HFFc6 (cell line): ENCODE measurements at regions not wholly inside any gene's neighbourhood (a gene's known extent, or its start where the extent isn't known, plus 50 kb on each side); places are given as distances from the start of the nearest gene placed in this dataset.

Source experiments
- DNase-seq: peaks from one replicate; pipeline ENCODE4 v3.0.0-alpha.2; 2018
- H3K27ac Mint-ChIP-seq: 2 replicates; pipeline ENCODE4 v1.8.0; 2020; ENCODE audit warnings: mild to moderate bottlenecking, mixed read lengths
- H3K27me3 Mint-ChIP-seq: 2 replicates; pipeline ENCODE4 v1.8.0; 2021; ENCODE audit warnings: mild to moderate bottlenecking, moderate library complexity, mixed read lengths; ENCODE audit not compliant: insufficient read depth
- H3K36me3 Mint-ChIP-seq: 2 replicates; pipeline ENCODE4 v1.8.0; 2021; ENCODE audit warnings: low read depth, mixed read lengths
- H3K4me1 Mint-ChIP-seq: 2 replicates; pipeline ENCODE4 v1.8.0; 2020; ENCODE audit warnings: low read depth, mixed read lengths
- H3K4me3 Mint-ChIP-seq: 2 replicates; pipeline ENCODE4 v1.8.0; 2020; ENCODE audit warnings: mild to moderate bottlenecking, moderate library complexity, mixed read lengths
- H3K9me3 Mint-ChIP-seq: 2 replicates; pipeline ENCODE4 v1.8.0; 2020; ENCODE audit warnings: mild to moderate bottlenecking, mixed read lengths
- CTCF ChIP-seq: fragments of 200-600 bp; sonication (generic); IDR thresholded peaks from 2 replicates; pipeline ENCODE4 v1.5.0; 2021; ENCODE audit warnings: antibody characterized with exemption, mild to moderate bottlenecking

- no peaks in the 10 kb centered on the region for H3K27me3 Mint-ChIP-seq
- H3K27ac Mint-ChIP-seq: no peak overlapping the region
- H3K36me3 Mint-ChIP-seq: no peaks in the 10 kb centered on the region
- no peak for TF ChIP-seq CTCF
- no peak for DNase-seq
- H3K4me3 Mint-ChIP-seq: no peak overlapping the region
- peaks cover 7% of the 10 kb centered on the region; the same call in 1 of the 2 replicates for H3K9me3 Mint-ChIP-seq
- H3K4me1 Mint-ChIP-seq: no peaks in the 10 kb centered on the region
These were observed 231.5 kb upstream of the FMR1 start for GRCh38 chrX:147680251-147680650.

- no peak overlapping the region for H3K27ac Mint-ChIP-seq
- no peak for TF ChIP-seq CTCF
- no peaks in the 10 kb centered on the region for H3K36me3 Mint-ChIP-seq
- DNase-seq: no peak
- no peaks in the 10 kb centered on the region for H3K27me3 Mint-ChIP-seq
- no peak overlapping the region for H3K4me3 Mint-ChIP-seq
- H3K4me1 Mint-ChIP-seq: no peaks in the 10 kb centered on the region
- peaks cover 20% of the 10 kb centered on the region for H3K9me3 Mint-ChIP-seq
These were observed 218.2 kb upstream of the FMR1 start for GRCh38 chrX:147693511-147693910.

GRCh38 chrX:147699061-147699460 is 212.7 kb upstream of the FMR1 start:
- no peaks in the 10 kb centered on the region for H3K27me3 Mint-ChIP-seq

GRCh38 chrX:147710301-147710700 is 201.4 kb upstream of the FMR1 start:
- Mint-ChIP-seq H3K27me3 (no peaks in the 10 kb centered on the region), H3K36me3 (no peaks in the 10 kb centered on the region), H3K9me3 (no peaks in the 10 kb centered on the region), H3K4me1 (no peaks in the 10 kb centered on the region), H3K4me3 (no peak overlapping the region), H3K27ac (no peak overlapping the region)
- DNase-seq: no peak
- no peak for TF ChIP-seq CTCF

More at GRCh38 chrX:147699061-147699460, 212.7 kb upstream of the FMR1 start:
- Mint-ChIP-seq H3K9me3 (peaks cover 14% of the 10 kb centered on the region; the same call in 1 of the 2 replicates), H3K27ac (no peak overlapping the region), H3K4me1 (no peaks in the 10 kb centered on the region), H3K36me3 (no peaks in the 10 kb centered on the region), H3K4me3 (no peak overlapping the region)
- no peak for DNase-seq
- TF ChIP-seq CTCF: no peak

GRCh38 chrX:147733369-147733768 is 178.3 kb upstream of the FMR1 start:
- H3K36me3 Mint-ChIP-seq: no peaks in the 10 kb centered on the region
- no peaks in the 10 kb centered on the region for H3K27me3 Mint-ChIP-seq
- peaks cover 24% of the 10 kb centered on the region for H3K9me3 Mint-ChIP-seq
- H3K4me1 Mint-ChIP-seq: no peaks in the 10 kb centered on the region
- H3K27ac Mint-ChIP-seq: no peak overlapping the region
- H3K4me3 Mint-ChIP-seq: no peak overlapping the region
- no peak for TF ChIP-seq CTCF
- DNase-seq: no peak

GRCh38 chrX:147735364-147735763 is 176.4 kb upstream of the FMR1 start:
- DNase-seq: no peak
- Mint-ChIP-seq H3K9me3 (peaks cover 22% of the 10 kb centered on the region; the same call in 1 of the 2 replicates), H3K4me3 (no peak overlapping the region), H3K27me3 (no peaks in the 10 kb centered on the region), H3K27ac (no peak overlapping the region), H3K36me3 (no peaks in the 10 kb centered on the region), H3K4me1 (no peaks in the 10 kb centered on the region)
- TF ChIP-seq CTCF: no peak
